Skeletal muscle tissue (tissue), 3 donors: ENCODE measurements at regions not wholly inside any gene's neighbourhood (a gene's known extent, or its start where the extent isn't known, plus 50 kb on each side); places are given as distances from the start of the nearest gene placed in this dataset.

Source experiments
- H3K27ac ChIP-seq: one replicate; pipeline ENCODE4 v1.7.0; 2013; ENCODE audit warnings: mild to moderate bottlenecking, low read depth, low read length, inconsistent platforms
- H3K27me3 ChIP-seq, 3 donors: one replicate each; pipeline ENCODE4 v1.7.0; 2013; ENCODE audit warnings: low read length in 3 of 3; ENCODE audit not compliant: control insufficient read depth in 3 of 3, insufficient read depth in 3 of 3
- H3K36me3 ChIP-seq, 3 donors: one replicate each; pipeline ENCODE4 v1.7.0; 2013; ENCODE audit warnings: low read length in 3 of 3; ENCODE audit not compliant: control insufficient read depth in 3 of 3, insufficient read depth in 3 of 3
- H3K4me1 ChIP-seq, 3 donors: one replicate each; pipeline ENCODE4 v1.7.0; 2013; ENCODE audit warnings: low read length in 3 of 3, mild to moderate bottlenecking in 3 of 3; ENCODE audit not compliant: control insufficient read depth in 3 of 3, insufficient read depth in 3 of 3
- H3K4me3 ChIP-seq, 3 donors: one replicate each; pipeline ENCODE4 v1.7.0; 2013; ENCODE audit warnings: low read length in 3 of 3
- H3K9ac ChIP-seq, 3 donors: one replicate each; pipeline ENCODE4 v1.7.0; 2013; ENCODE audit warnings: low read length in 3 of 3, mild to moderate bottlenecking in 3 of 3, moderate library complexity in 2 of 3, low read depth in 1 of 3
- H3K9me3 ChIP-seq, 3 donors: one replicate each; pipeline ENCODE4 v1.7.0; 2013; ENCODE audit warnings: low read length in 3 of 3; ENCODE audit not compliant: control insufficient read depth in 3 of 3
- donor health status: Osteomylitis.

- H3K4me3 ChIP-seq: no peak overlapping the region
- peaks cover 0 to 3% (median 0%) of the 10 kb centered on the region in 3 donors for H3K9me3 ChIP-seq
- H3K9ac ChIP-seq: no peak overlapping the region
- H3K27me3 ChIP-seq: no peaks in the 10 kb centered on the region
- no peaks in the 10 kb centered on the region for H3K4me1 ChIP-seq
- no peaks in the 10 kb centered on the region for H3K36me3 ChIP-seq
- H3K27ac ChIP-seq: no peak overlapping the region
Measured at GRCh38 chr1:78240755-78241154, 195.0 kb downstream of the GIPC2 start.

GRCh38 chr1:78247079-78247478 lies 201.3 kb downstream of the GIPC2 start:
- no peak overlapping the region for H3K27ac ChIP-seq
- peaks cover 0 to 2% (median 0%) of the 10 kb centered on the region in 3 donors for H3K9me3 ChIP-seq
- no peaks in the 10 kb centered on the region for H3K36me3 ChIP-seq
- H3K27me3 ChIP-seq: no peaks in the 10 kb centered on the region
- H3K4me1 ChIP-seq: no peaks in the 10 kb centered on the region
- no peak overlapping the region for H3K4me3 ChIP-seq
- no peak overlapping the region for H3K9ac ChIP-seq

GRCh38 chr1:78250201-78250600 lies 204.4 kb downstream of the GIPC2 start:
- no peak overlapping the region for H3K27ac ChIP-seq
- H3K36me3 ChIP-seq: no peaks in the 10 kb centered on the region
- no peaks in the 10 kb centered on the region for H3K27me3 ChIP-seq
- H3K4me1 ChIP-seq: no peaks in the 10 kb centered on the region
- H3K9ac ChIP-seq: no peak overlapping the region
- H3K9me3 ChIP-seq: peaks cover 0 to 2% (median 0%) of the 10 kb centered on the region in 3 donors
- no peak overlapping the region for H3K4me3 ChIP-seq

GRCh38 chr1:78254517-78254916 lies 208.8 kb downstream of the GIPC2 start:
- H3K9ac ChIP-seq: no peak overlapping the region
- H3K4me1 ChIP-seq: no peaks in the 10 kb centered on the region
- H3K9me3 ChIP-seq: peaks cover 0 to 2% (median 0%) of the 10 kb centered on the region in 3 donors
- H3K27ac ChIP-seq: no peak overlapping the region
- H3K36me3 ChIP-seq: no peaks in the 10 kb centered on the region
- no peak overlapping the region for H3K4me3 ChIP-seq
- H3K27me3 ChIP-seq: no peaks in the 10 kb centered on the region

- peaks cover 0 to 2% (median 0%) of the 10 kb centered on the region in 3 donors for H3K9me3 ChIP-seq
- H3K27me3 ChIP-seq: no peaks in the 10 kb centered on the region
- H3K36me3 ChIP-seq: no peaks in the 10 kb centered on the region
- H3K4me3 ChIP-seq: no peak overlapping the region
- H3K27ac ChIP-seq: no peak overlapping the region
- H3K9ac ChIP-seq: no peak overlapping the region
- H3K4me1 ChIP-seq: no peaks in the 10 kb centered on the region
Measured at GRCh38 chr1:78255383-78255782, 209.6 kb downstream of the GIPC2 start.

- Histone ChIP-seq H3K9me3 (peaks cover 0 to 2% (median 0%) of the 10 kb centered on the region in 3 donors), H3K27me3 (no peaks in the 10 kb centered on the region), H3K4me1 (no peaks in the 10 kb centered on the region), H3K27ac (no peak overlapping the region), H3K36me3 (no peaks in the 10 kb centered on the region), H3K9ac (no peak overlapping the region), H3K4me3 (no peak overlapping the region)
Measured at GRCh38 chr1:78255846-78256245, 210.1 kb downstream of the GIPC2 start.

- Histone ChIP-seq H3K9me3 (no peaks in the 10 kb centered on the region), H3K27me3 (no peaks in the 10 kb centered on the region)
Measured at GRCh38 chr1:78263459-78263858, 217.7 kb downstream of the GIPC2 start.

GRCh38 chr1:78263946-78264345 lies 218.2 kb downstream of the GIPC2 start:
- Histone ChIP-seq H3K4me1 (no peaks in the 10 kb centered on the region), H3K27me3 (no peaks in the 10 kb centered on the region), H3K27ac (no peak overlapping the region), H3K4me3 (no peak overlapping the region), H3K36me3 (no peaks in the 10 kb centered on the region), H3K9me3 (no peaks in the 10 kb centered on the region), H3K9ac (no peak overlapping the region)

More at GRCh38 chr1:78263459-78263858, 217.7 kb downstream of the GIPC2 start:
- H3K36me3 ChIP-seq: no peaks in the 10 kb centered on the region
- no peak overlapping the region for H3K4me3 ChIP-seq
- no peak overlapping the region for H3K9ac ChIP-seq
- H3K4me1 ChIP-seq: no peaks in the 10 kb centered on the region
- H3K27ac ChIP-seq: no peak overlapping the region

- no peaks in the 10 kb centered on the region for H3K36me3 ChIP-seq
- no peaks in the 10 kb centered on the region for H3K27me3 ChIP-seq
- H3K27ac ChIP-seq: no peak overlapping the region
- H3K4me3 ChIP-seq: no peak overlapping the region
- H3K4me1 ChIP-seq: no peaks in the 10 kb centered on the region
- H3K9me3 ChIP-seq: no peaks in the 10 kb centered on the region
- H3K9ac ChIP-seq: no peak overlapping the region
Measured at GRCh38 chr1:78267513-78268218, 221.9 kb downstream of the GIPC2 start.

GRCh38 chr1:78269591-78269990 lies 221.2 kb upstream of the PTGFR start:
- H3K27ac ChIP-seq: no peak overlapping the region
- no peaks in the 10 kb centered on the region for H3K36me3 ChIP-seq
- H3K4me3 ChIP-seq: no peak overlapping the region
- H3K9ac ChIP-seq: no peak overlapping the region
- no peaks in the 10 kb centered on the region for H3K9me3 ChIP-seq
- H3K4me1 ChIP-seq: no peaks in the 10 kb centered on the region
- H3K27me3 ChIP-seq: no peaks in the 10 kb centered on the region
